Neural cell (in vitro differentiated cells): ENCODE measurements at regions not wholly inside any gene's neighbourhood (a gene's known extent, or its start where the extent isn't known, plus 50 kb on each side); places are given as distances from the start of the nearest gene placed in this dataset.

Experiments used
- EP300 ChIP-seq: fragments of 450-650 bp; conservative IDR thresholded peaks from 2 replicates; pipeline ENCODE4 v1.6.1; 2014; ENCODE audit warnings: antibody characterized with exemption, mild to moderate bottlenecking, moderate library complexity; ENCODE audit not compliant: poor library complexity, severe bottlenecking
- EZH2 ChIP-seq: fragments of 200-600, 300-800 bp; shearing (Covaris generic), sonication (generic); IDR thresholded peaks from 2 replicates; pipeline ENCODE4 v1.6.1; 2014; ENCODE audit warnings: antibody characterized with exemption, low read length, borderline replicate concordance, mild to moderate bottlenecking; ENCODE audit not compliant: insufficient read depth, poor library complexity, severe bottlenecking
- POLR2AphosphoS5 ChIP-seq: IDR thresholded peaks from 2 replicates; pipeline ENCODE4 v1.6.1; 2012
- TF ChIP-seq, protein P1 (sequence below): fragments of 450-650 bp; IDR thresholded peaks from 2 replicates; pipeline ENCODE4 v1.5.1; 2014; ENCODE audit warnings: antibody characterized with exemption, mild to moderate bottlenecking, moderate library complexity; ENCODE audit not compliant: poor library complexity, severe bottlenecking

DNA sequence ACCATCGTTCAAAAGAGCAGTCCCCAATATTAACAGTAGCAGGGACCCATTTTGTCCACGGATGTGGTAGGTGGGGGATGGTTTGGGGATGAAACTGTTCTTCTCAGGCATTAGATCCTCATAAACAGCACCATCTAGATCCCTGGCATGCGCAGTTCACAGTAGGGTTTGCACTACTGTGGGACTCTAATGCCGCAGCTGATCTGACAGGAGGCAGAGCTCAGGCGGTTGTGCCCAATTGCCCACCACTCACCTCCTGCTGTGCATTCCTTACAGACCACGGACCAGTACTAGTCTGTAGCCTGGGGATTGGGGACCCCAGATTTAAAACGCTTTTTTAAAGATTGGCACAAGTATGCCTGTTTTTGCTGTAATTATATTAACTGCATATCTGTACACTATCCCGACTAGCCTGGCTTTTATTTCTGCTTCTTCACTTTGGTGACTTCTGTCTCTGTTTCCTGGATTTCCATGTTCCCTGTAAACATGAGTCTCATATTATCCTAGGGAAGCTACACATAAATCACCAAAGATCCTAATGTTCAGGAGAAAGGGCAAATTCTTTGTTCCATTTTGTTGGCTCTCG, 163.3 kb upstream of the AKR1E2 start:
- TF ChIP-seq, protein P1, sequence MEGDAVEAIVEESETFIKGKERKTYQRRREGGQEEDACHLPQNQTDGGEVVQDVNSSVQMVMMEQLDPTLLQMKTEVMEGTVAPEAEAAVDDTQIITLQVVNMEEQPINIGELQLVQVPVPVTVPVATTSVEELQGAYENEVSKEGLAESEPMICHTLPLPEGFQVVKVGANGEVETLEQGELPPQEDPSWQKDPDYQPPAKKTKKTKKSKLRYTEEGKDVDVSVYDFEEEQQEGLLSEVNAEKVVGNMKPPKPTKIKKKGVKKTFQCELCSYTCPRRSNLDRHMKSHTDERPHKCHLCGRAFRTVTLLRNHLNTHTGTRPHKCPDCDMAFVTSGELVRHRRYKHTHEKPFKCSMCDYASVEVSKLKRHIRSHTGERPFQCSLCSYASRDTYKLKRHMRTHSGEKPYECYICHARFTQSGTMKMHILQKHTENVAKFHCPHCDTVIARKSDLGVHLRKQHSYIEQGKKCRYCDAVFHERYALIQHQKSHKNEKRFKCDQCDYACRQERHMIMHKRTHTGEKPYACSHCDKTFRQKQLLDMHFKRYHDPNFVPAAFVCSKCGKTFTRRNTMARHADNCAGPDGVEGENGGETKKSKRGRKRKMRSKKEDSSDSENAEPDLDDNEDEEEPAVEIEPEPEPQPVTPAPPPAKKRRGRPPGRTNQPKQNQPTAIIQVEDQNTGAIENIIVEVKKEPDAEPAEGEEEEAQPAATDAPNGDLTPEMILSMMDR: no peak
- TF ChIP-seq EP300: no peak
- no peak for TF ChIP-seq POLR2AphosphoS5
- no peak for TF ChIP-seq EZH2
